ENCODE measurements at regions not wholly inside any gene's neighbourhood (a gene's known extent, or its start where the extent isn't known, plus 50 kb on each side); places are given as distances from the start of the nearest gene placed in this dataset.

DNA sequence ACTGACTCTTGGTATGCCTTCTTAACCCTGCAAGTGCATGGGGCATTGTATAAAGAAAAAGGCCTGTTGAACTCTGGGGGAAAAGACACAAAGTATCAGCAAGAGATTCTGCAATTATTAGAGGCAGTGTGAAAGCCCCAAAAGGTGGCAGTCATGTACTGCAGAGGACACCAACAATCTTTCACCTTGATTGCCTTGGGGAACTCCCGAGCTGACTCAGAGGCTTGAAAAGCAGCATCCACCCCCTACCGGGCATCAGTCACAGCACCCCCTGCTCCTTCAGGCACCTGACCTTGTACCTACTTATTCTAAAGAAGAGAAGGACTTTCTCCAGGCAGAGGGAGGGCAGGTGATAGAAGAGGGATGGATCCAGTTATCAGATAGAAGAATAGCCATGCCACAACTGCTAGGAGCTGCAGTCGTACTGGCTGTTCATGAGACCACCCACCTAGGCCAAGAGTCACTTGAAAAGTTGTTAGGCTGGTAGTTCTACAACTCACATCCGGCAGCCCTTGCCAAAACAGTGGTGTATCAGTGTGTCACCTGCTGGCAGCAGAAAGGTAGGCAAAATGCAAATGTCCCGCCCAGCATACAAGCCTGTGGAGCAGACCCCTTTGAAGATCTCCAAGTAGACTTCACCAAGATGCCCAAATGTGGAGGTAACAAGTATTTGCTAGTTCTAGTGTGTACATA lies 241.6 kb upstream of the CNTN6 start:
- FAIRE-seq (no peak), ATAC-seq (no peak), DNase-seq (ENCODE audit: low spot score) (no peak)
- in situ Hi-C loops (cut with HindIII; ENCODE audit: extremely low pct_ligation_motif_present, low pct_unique_long_range_greater_than_20kb) = no loop called here
- no peak overlapping the region for H2AFZ ChIP-seq (ENCODE audit: low read length)
- no peaks in the 10 kb centered on the region for H3K79me2 ChIP-seq (ENCODE audit: insufficient read depth, low read length)
- H3K36me3 ChIP-seq (replicated peaks in 1 of 2; ENCODE audit: control insufficient read depth in 1 of 2, insufficient read depth in 2 of 2, low read length in 2 of 2) = no peaks in the 10 kb centered on the region
- no peak overlapping the region for H3K4me2 ChIP-seq (ENCODE audit: low read depth, low read length)
- CTCF ChIA-PET (ENCODE audit: low intra/inter-chr PET ratio, low total read pairs) = no interaction called here
- POLR2A ChIA-PET = no interaction called here
- H3K4me1 ChIP-seq (ENCODE audit: insufficient read depth, low read length) = no peaks in the 10 kb centered on the region
- intact Hi-C loops (cut with micrococcal nuclease; ENCODE audit: unreplicated experiment) = no loop called here
- no peak for TF ChIP-seq NAIF1 (CRISPR knock-in tag; IDR thresholded peaks at IDR 0.05; ENCODE audit: borderline replicate concordance)
- no peak for TF ChIP-seq HOXA7 (CRISPR knock-in tag; IDR thresholded peaks at IDR 0.05)
- TF ChIP-seq NR2F2 (IDR thresholded peaks at IDR 0.05; ENCODE audit: borderline replicate concordance, low read depth) = no peak
- no peak for TF ChIP-seq GABPB1 (CRISPR knock-in tag; IDR thresholded peaks at IDR 0.05)
- no peak for TF ChIP-seq KLF13 (CRISPR knock-in tag; IDR thresholded peaks at IDR 0.05)
- TF ChIP-seq SNRNP70 (IDR thresholded peaks at IDR 0.05; ENCODE audit: low read depth, low read length) = no peak
- TF ChIP-seq ZNF512 (CRISPR knock-in tag; IDR thresholded peaks at IDR 0.05) = no peak
- no peak for TF ChIP-seq ZNF577 (CRISPR knock-in tag; IDR thresholded peaks at IDR 0.05; ENCODE audit: borderline replicate concordance, low read depth)
- TF ChIP-seq TFDP1 (CRISPR knock-in tag; IDR thresholded peaks at IDR 0.05; ENCODE audit: borderline replicate concordance) = no peak
- no peak for TF ChIP-seq DNMT3B (CRISPR knock-in tag; conservative IDR thresholded peaks at IDR 0.05)
- TF ChIP-seq ZNF619 (CRISPR knock-in tag; IDR thresholded peaks at IDR 0.05) = no peak
- TF ChIP-seq ZNF3 (CRISPR knock-in tag; IDR thresholded peaks at IDR 0.05) = no peak
- no peak for TF ChIP-seq SRF (IDR thresholded peaks at IDR 0.05; ENCODE audit: low read depth, low read length)
- TF ChIP-seq, protein P1, sequence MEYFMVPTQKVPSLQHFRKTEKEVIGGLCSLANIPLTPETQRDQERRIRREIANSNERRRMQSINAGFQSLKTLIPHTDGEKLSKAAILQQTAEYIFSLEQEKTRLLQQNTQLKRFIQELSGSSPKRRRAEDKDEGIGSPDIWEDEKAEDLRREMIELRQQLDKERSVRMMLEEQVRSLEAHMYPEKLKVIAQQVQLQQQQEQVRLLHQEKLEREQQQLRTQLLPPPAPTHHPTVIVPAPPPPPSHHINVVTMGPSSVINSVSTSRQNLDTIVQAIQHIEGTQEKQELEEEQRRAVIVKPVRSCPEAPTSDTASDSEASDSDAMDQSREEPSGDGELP (IDR thresholded peaks at IDR 0.05; ENCODE audit: borderline replicate concordance, low read depth) = no peak
- no peak for TF ChIP-seq RXRA (CRISPR knock-in tag; IDR thresholded peaks at IDR 0.05)
- H3K4me3 ChIP-seq (replicated peaks in 1 of 3; ENCODE audit: insufficient read depth in 1 of 3, low read depth in 2 of 3, low read length in 3 of 3) = no peak overlapping the region
- H3K9me3 ChIP-seq (ENCODE audit: low read length) = peaks cover 96% of the 10 kb centered on the region
- 21% methylated on average over 4 of the region's 5 CpGs for WGBS (ENCODE audit: low lambda C conversion rate)
- H3K27ac ChIP-seq (ENCODE audit: extremely low read length, insufficient read depth, low read length) = no peak overlapping the region
- no TSS peak for BruUV-seq (replicated peaks)
- no peaks in the 10 kb centered on the region for H4K20me1 ChIP-seq (ENCODE audit: insufficient read depth, low read length)
- no peak overlapping the region for H3K9ac ChIP-seq (ENCODE audit: insufficient read depth, low read depth, low read length)
- H3K27me3 ChIP-seq (ENCODE audit: control insufficient read depth in 1 of 2, insufficient read depth in 2 of 2, low read length in 2 of 2) = no peaks in the 10 kb centered on the region

All from HepG2 (cell line).